K562 (cell line): ENCODE measurements at regions not wholly inside any gene's neighbourhood (a gene's known extent, or its start where the extent isn't known, plus 50 kb on each side); places are given as distances from the start of the nearest gene placed in this dataset.

Experiments
- ATAC-seq: fragments of 200-7000 bp; cut with Tn5 transposase; 3 replicates; pipeline ENCODE4 v1.9.1; 2020; ENCODE audit warnings: moderate library complexity
- BruUV-seq: library from RNA; stranded (reverse); fragments of 400-500 nt; replicated peaks from 2 replicates; lab custom pipeline; 2021; lab: Mats Ljungman, UMichigan
- CTCF ChIA-PET: fragments of 300-600 bp; formaldehyde crosslinking; extraction: SDS; loops from one replicate; lab custom pipeline; 2021; ENCODE audit warnings: low intra/inter-chr PET ratio; lab: Yijun Ruan, JAX
- POLR2A ChIA-PET: fragments of 300-600, 350-650 bp; sonication (Branson Sonifier 250); formaldehyde crosslinking; extraction: SDS; loops from one replicate; lab custom pipeline; 2021; ENCODE audit warnings: antibody characterized with exemption, inconsistent platforms; lab: Yijun Ruan, JAX
- DNase-seq, 4 experiments: peaks; one replicate each; pipeline versions ENCODE4 v3.0.0 to v3.0.0-alpha.2; 2011 to 2018; ENCODE audit warnings: low spot score in 3 of 4, mixed read lengths in 3 of 4; ENCODE audit errors: extremely low read depth in 1 of 4
- FAIRE-seq: peaks from 2 replicates; lab custom pipeline; 2011; peaks lifted over from hg19 to GRCh38; lab: Jason Lieb, UNC
- H2AFZ ChIP-seq: 2 replicates; pipeline ENCODE4 v1.6.0; 2011; ENCODE audit warnings: low read depth, low read length, control low read depth, inconsistent platforms
- H3K27ac ChIP-seq: fragments of 200-600 bp; 3 replicates; pipeline ENCODE4 v1.8.0; 2011; ENCODE audit warnings: low read depth, mild to moderate bottlenecking, control low read depth, inconsistent platforms, low read length, moderate library complexity, mixed read lengths; ENCODE audit errors: extremely low read depth
- H3K27me3 ChIP-seq, 2 experiments: fragments of 300-600 bp in 1 of 2; 2 replicates in 1 of 2; 3 replicates in 1 of 2; pipeline versions ENCODE4 v1.6.0 to v1.8.0; 2011; ENCODE audit warnings: inconsistent platforms in 2 of 2, low read length in 2 of 2, mild to moderate bottlenecking in 1 of 2, mixed read lengths in 1 of 2, moderate library complexity in 1 of 2; ENCODE audit not compliant: control insufficient read depth in 2 of 2, insufficient read depth in 2 of 2
- H3K36me3 ChIP-seq: fragments of 300-600 bp; 3 replicates; pipeline ENCODE4 v1.8.0; 2011; ENCODE audit warnings: mild to moderate bottlenecking, low read length, inconsistent platforms; ENCODE audit not compliant: control insufficient read depth, insufficient read depth
- H3K4me1 ChIP-seq, 2 experiments: fragments of 200-600 bp in 1 of 2; replicated peaks in 1 of 2; 2 replicates in 1 of 2; 3 replicates in 1 of 2; pipeline versions ENCODE4 v1.5.1 to v1.8.0; 2011; ENCODE audit warnings: inconsistent platforms in 2 of 2, low read length in 2 of 2, mild to moderate bottlenecking in 1 of 2, mixed read lengths in 1 of 2, moderate library complexity in 1 of 2; ENCODE audit not compliant: control insufficient read depth in 2 of 2, insufficient read depth in 2 of 2
- H3K4me2 ChIP-seq: 2 replicates; pipeline ENCODE4 v1.6.1; 2011; ENCODE audit warnings: low read length, control low read depth, inconsistent platforms, mixed read lengths; ENCODE audit not compliant: insufficient read depth
- H3K4me3 ChIP-seq: fragments of 200-600 bp; sonication (generic), shearing (Covaris generic); 2 replicates; pipeline ENCODE4 v1.5.1; 2016; ENCODE audit warnings: control low read depth, inconsistent platforms
- H3K79me2 ChIP-seq: fragments of 200-600 bp; 3 replicates; pipeline ENCODE4 v1.8.0; 2011; ENCODE audit warnings: low read length, inconsistent platforms; ENCODE audit not compliant: control insufficient read depth, insufficient read depth
- H3K9ac ChIP-seq, 2 experiments: 2 replicates each; pipeline versions ENCODE4 v1.6.0 to v1.6.1; 2011; ENCODE audit warnings: low read depth in 2 of 2, low read length in 2 of 2, control low read depth in 1 of 2, inconsistent platforms in 1 of 2, mild to moderate bottlenecking in 1 of 2, mixed read lengths in 1 of 2; ENCODE audit not compliant: insufficient read depth in 1 of 2
- H3K9me1 ChIP-seq: one replicate; pipeline ENCODE4 v1.6.0; 2011; ENCODE audit warnings: inconsistent platforms, mild to moderate bottlenecking, low read length, moderate library complexity; ENCODE audit not compliant: control insufficient read depth, insufficient read depth
- H3K9me3 ChIP-seq: replicated peaks from 2 replicates; pipeline ENCODE4 v1.5.1; 2011; ENCODE audit warnings: low read depth, low read length, inconsistent platforms; ENCODE audit not compliant: control insufficient read depth, insufficient read depth
- H4K20me1 ChIP-seq: replicated peaks from 2 replicates; pipeline ENCODE4 v1.6.1; 2011; ENCODE audit warnings: low read length, inconsistent platforms, mixed read lengths; ENCODE audit not compliant: control insufficient read depth, insufficient read depth
- POLR2A ChIP-seq: fragments of 450-650 bp; conservative IDR thresholded peaks from 2 replicates; pipeline ENCODE4 v1.6.1; 2016
- TAL1 ChIP-seq: fragments of 450-650 bp; IDR thresholded peaks from 2 replicates; pipeline ENCODE4 v1.6.1; 2016; ENCODE audit warnings: mild to moderate bottlenecking
- TEAD4 ChIP-seq, 2 experiments: sonication (generic) in 1 of 2; formaldehyde crosslinking in 1 of 2; IDR thresholded peaks; 2 replicates each; pipeline versions ENCODE4 v1.6.1 to v1.8.0; 2012 to 2022; ENCODE audit warnings: borderline replicate concordance in 1 of 2, inconsistent platforms in 1 of 2, low read length in 1 of 2, mild to moderate bottlenecking in 1 of 2, missing genetic modification reagents in 1 of 2
- TOE1 ChIP-seq, 2 experiments: fragments of 450-650 bp in 1 of 2; sonication (generic) in 1 of 2; formaldehyde crosslinking in 1 of 2; IDR thresholded peaks; 2 replicates each; pipeline versions ENCODE4 v1.7.1 to v1.8.0; 2016 to 2022; ENCODE audit warnings: borderline replicate concordance in 2 of 2, mild to moderate bottlenecking in 2 of 2, antibody characterized with exemption in 1 of 2, inconsistent platforms in 1 of 2, low read depth in 1 of 2, missing genetic modification reagents in 1 of 2, moderate library complexity in 1 of 2
- ZNF184 ChIP-seq: sonication (generic); formaldehyde crosslinking; IDR thresholded peaks from 2 replicates; pipeline ENCODE4 v1.5.0; 2020; ENCODE audit warnings: missing genetic modification reagents
- ZNF354B ChIP-seq: fragments of 250-450 bp; sonication (Bioruptor Pico); IDR thresholded peaks from 2 replicates; pipeline ENCODE4 v1.4.0; 2020
- ZNF76 ChIP-seq: fragments of 250-450 bp; sonication (Bioruptor Pico); IDR thresholded peaks from 2 replicates; pipeline ENCODE4 v1.4.0; 2020; ENCODE audit warnings: mild to moderate bottlenecking, moderate library complexity, borderline replicate concordance
- WGBS: fragments of 100-300 bp; shearing (Covaris generic); methylation state at CpG from one replicate; pipeline ENCODE4 v1.1.6; 2016; ENCODE audit warnings: low coverage, mixed read lengths; ENCODE audit not compliant: insufficient coverage; ENCODE audit errors: missing lambda C conversion rate; 5-methylcytosine and 5-hydroxymethylcytosine counted together
- in situ Hi-C: fragments of 300-500 bp; cut with MboI; formaldehyde crosslinking; loops from 4 replicates; pipeline ENCODE4 v1.15.0; 2018; ENCODE audit warnings: inconsistent platforms, mixed read lengths
- intact Hi-C: fragments of 100-400 bp; cut with micrococcal nuclease; formaldehyde crosslinking; loops from 2 replicates; pipeline ENCODE4 v1.14.2; 2022
- TF ChIP-seq, protein P1 (sequence below): fragments of 450-650 bp; IDR thresholded peaks from 2 replicates; pipeline ENCODE4 v1.6.1; 2016; ENCODE audit warnings: low read depth
- TF ChIP-seq, protein P2 (sequence below): sonication (generic); formaldehyde crosslinking; IDR thresholded peaks from 2 replicates; pipeline ENCODE4 v1.8.0; 2023; ENCODE audit warnings: missing genetic modification reagents, mild to moderate bottlenecking, borderline replicate concordance

GRCh38 chrX:7316887-7317286 lies 168.9 kb upstream of the PUDP start:
- POLR2A ChIA-PET, result no interaction called here
- TF ChIP-seq TAL1 (no peak), POLR2A (no peak), ZNF184 (CRISPR knock-in tag) (no peak), ZNF76 (CRISPR knock-in tag) (no peak), TOE1 (IDR thresholded peaks at IDR 0.05; ENCODE audit: borderline replicate concordance) (no peak), TOE1 (CRISPR knock-in tag; IDR thresholded peaks at IDR 0.05; ENCODE audit: borderline replicate concordance, low read depth) (no peak), ZNF354B (CRISPR knock-in tag) (no peak), TEAD4 (IDR thresholded peaks at IDR 0.05; ENCODE audit: low read length) (no peak), TEAD4 (CRISPR knock-in tag; IDR thresholded peaks at IDR 0.05; ENCODE audit: borderline replicate concordance) (no peak)
- TF ChIP-seq, protein P1, sequence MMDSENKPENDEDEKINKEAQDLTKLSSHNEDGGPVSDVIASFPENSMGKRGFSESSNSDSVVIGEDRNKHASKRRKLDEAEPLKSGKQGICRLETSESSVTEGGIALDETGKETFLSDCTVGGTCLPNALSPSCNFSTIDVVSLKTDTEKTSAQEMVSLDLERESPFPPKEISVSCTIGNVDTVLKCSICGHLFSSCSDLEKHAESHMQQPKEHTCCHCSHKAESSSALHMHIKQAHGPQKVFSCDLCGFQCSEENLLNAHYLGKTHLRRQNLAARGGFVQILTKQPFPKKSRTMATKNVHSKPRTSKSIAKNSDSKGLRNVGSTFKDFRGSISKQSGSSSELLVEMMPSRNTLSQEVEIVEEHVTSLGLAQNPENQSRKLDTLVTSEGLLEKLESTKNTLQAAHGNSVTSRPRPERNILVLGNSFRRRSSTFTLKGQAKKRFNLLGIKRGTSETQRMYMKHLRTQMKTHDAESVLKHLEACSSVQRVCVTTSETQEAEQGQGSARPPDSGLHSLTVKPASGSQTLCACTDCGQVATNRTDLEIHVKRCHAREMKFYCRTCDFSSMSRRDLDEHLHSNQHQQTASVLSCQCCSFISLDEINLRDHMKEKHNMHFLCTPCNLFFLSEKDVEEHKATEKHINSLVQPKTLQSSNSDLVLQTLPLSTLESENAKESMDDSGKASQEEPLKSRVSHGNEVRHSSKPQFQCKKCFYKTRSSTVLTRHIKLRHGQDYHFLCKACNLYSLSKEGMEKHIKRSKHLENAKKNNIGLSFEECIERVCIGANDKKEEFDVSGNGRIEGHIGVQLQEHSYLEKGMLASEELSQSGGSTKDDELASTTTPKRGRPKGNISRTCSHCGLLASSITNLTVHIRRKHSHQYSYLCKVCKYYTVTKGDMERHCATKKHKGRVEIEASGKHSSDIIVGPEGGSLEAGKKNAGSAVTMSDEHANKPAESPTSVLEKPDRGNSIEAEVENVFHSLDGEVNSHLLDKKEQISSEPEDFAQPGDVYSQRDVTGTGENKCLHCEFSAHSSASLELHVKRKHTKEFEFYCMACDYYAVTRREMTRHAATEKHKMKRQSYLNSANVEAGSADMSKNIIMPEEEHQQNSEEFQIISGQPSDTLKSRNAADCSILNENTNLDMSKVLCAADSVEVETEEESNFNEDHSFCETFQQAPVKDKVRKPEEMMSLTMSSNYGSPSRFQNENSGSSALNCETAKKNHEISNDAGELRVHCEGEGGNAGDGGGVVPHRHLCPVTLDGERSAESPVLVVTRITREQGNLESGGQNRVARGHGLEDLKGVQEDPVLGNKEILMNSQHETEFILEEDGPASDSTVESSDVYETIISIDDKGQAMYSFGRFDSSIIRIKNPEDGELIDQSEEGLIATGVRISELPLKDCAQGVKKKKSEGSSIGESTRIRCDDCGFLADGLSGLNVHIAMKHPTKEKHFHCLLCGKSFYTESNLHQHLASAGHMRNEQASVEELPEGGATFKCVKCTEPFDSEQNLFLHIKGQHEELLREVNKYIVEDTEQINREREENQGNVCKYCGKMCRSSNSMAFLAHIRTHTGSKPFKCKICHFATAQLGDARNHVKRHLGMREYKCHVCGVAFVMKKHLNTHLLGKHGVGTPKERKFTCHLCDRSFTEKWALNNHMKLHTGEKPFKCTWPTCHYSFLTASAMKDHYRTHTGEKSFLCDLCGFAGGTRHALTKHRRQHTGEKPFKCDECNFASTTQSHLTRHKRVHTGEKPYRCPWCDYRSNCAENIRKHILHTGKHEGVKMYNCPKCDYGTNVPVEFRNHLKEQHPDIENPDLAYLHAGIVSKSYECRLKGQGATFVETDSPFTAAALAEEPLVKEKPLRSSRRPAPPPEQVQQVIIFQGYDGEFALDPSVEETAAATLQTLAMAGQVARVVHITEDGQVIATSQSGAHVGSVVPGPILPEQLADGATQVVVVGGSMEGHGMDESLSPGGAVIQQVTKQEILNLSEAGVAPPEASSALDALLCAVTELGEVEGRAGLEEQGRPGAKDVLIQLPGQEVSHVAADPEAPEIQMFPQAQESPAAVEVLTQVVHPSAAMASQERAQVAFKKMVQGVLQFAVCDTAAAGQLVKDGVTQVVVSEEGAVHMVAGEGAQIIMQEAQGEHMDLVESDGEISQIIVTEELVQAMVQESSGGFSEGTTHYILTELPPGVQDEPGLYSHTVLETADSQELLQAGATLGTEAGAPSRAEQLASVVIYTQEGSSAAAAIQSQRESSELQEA, result no peak
- TF ChIP-seq, protein P2, sequence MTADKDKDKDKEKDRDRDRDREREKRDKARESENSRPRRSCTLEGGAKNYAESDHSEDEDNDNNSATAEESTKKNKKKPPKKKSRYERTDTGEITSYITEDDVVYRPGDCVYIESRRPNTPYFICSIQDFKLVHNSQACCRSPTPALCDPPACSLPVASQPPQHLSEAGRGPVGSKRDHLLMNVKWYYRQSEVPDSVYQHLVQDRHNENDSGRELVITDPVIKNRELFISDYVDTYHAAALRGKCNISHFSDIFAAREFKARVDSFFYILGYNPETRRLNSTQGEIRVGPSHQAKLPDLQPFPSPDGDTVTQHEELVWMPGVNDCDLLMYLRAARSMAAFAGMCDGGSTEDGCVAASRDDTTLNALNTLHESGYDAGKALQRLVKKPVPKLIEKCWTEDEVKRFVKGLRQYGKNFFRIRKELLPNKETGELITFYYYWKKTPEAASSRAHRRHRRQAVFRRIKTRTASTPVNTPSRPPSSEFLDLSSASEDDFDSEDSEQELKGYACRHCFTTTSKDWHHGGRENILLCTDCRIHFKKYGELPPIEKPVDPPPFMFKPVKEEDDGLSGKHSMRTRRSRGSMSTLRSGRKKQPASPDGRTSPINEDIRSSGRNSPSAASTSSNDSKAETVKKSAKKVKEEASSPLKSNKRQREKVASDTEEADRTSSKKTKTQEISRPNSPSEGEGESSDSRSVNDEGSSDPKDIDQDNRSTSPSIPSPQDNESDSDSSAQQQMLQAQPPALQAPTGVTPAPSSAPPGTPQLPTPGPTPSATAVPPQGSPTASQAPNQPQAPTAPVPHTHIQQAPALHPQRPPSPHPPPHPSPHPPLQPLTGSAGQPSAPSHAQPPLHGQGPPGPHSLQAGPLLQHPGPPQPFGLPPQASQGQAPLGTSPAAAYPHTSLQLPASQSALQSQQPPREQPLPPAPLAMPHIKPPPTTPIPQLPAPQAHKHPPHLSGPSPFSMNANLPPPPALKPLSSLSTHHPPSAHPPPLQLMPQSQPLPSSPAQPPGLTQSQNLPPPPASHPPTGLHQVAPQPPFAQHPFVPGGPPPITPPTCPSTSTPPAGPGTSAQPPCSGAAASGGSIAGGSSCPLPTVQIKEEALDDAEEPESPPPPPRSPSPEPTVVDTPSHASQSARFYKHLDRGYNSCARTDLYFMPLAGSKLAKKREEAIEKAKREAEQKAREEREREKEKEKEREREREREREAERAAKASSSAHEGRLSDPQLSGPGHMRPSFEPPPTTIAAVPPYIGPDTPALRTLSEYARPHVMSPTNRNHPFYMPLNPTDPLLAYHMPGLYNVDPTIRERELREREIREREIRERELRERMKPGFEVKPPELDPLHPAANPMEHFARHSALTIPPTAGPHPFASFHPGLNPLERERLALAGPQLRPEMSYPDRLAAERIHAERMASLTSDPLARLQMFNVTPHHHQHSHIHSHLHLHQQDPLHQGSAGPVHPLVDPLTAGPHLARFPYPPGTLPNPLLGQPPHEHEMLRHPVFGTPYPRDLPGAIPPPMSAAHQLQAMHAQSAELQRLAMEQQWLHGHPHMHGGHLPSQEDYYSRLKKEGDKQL, result no peak

More at GRCh38 chrX:7316887-7317286, 168.9 kb upstream of the PUDP start:
- Histone ChIP-seq H4K20me1 (no peaks in the 10 kb centered on the region), H3K79me2 (no peaks in the 10 kb centered on the region), H3K4me2 (no peak overlapping the region), H3K27me3 (no peaks in the 10 kb centered on the region), H3K9me3 (no peaks in the 10 kb centered on the region), H3K36me3 (no peaks in the 10 kb centered on the region), H3K27ac (no peak overlapping the region), H3K9me1 (no peaks in the 10 kb centered on the region), H2AFZ (no peak overlapping the region), H3K4me1 (no peaks in the 10 kb centered on the region), H3K9ac (no peak overlapping the region), H3K4me3 (no peak overlapping the region)
- DNase-seq (no peak), ATAC-seq (no peak), FAIRE-seq (no peak)
- no TSS peak for BruUV-seq
- intact Hi-C loops (no loop called here), in situ Hi-C loops (no loop called here)
- 4% methylated on average over 2 of the region's 2 CpGs for WGBS
- CTCF ChIA-PET, result no interaction called here
